ENCODE measurements at regions not wholly inside any gene's neighbourhood (a gene's known extent, or its start where the extent isn't known, plus 50 kb on each side); places are given as distances from the start of the nearest gene placed in this dataset.

DNA sequence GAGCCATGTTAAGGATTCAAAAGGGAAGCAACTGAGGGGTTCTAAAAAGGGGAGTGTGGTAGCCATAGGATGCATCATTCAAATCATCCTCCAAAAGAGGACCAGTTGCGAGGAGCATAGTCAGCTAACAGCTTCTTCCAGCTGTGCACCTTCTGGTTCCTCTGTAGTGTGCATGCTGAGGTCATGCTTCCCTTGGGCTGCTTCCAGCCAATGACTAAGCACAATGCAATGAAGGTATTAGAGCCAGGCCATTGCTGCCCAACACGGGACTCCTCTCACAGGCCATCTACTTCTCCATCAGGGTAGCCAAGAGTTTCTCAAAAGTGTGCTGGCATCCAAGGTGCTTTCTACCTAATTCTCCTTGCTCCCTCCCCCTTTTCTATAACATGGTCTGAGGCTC is 69.2 kb upstream of the ARID2 start:
- TF ChIP-seq POLR2A (IDR thresholded peaks at IDR 0.05), result no peak
- TF ChIP-seq, protein P1, sequence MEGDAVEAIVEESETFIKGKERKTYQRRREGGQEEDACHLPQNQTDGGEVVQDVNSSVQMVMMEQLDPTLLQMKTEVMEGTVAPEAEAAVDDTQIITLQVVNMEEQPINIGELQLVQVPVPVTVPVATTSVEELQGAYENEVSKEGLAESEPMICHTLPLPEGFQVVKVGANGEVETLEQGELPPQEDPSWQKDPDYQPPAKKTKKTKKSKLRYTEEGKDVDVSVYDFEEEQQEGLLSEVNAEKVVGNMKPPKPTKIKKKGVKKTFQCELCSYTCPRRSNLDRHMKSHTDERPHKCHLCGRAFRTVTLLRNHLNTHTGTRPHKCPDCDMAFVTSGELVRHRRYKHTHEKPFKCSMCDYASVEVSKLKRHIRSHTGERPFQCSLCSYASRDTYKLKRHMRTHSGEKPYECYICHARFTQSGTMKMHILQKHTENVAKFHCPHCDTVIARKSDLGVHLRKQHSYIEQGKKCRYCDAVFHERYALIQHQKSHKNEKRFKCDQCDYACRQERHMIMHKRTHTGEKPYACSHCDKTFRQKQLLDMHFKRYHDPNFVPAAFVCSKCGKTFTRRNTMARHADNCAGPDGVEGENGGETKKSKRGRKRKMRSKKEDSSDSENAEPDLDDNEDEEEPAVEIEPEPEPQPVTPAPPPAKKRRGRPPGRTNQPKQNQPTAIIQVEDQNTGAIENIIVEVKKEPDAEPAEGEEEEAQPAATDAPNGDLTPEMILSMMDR (IDR thresholded peaks at IDR 0.05), result no peak
- peak; percentile 18 to 46 (median 30) for DNase-seq

DNA sequence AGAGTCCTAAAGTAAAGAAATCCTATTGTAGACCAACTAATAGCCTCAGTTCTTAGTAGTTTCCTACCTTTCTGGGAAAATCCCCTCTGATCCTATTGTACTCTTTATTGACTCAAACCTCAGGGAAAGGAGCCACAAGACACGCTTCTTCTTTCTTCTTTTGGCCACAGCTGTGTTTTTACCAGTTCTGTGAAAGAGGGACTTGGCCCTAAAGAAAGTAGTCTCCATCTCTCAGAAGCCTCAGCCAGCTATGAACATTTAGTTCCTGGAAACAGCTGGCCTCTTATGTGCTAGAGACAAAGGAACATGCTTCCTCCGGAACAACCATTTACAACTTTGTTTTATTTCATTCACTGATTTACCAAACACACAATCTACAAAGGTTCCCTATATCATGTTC is 66.1 kb upstream of the ARID2 start:
- no peaks in the 10 kb centered on the region for H3K27me3 ChIP-seq
- TF ChIP-seq POLR2A (IDR thresholded peaks at IDR 0.05), result no peak
- TF ChIP-seq, protein P1 (IDR thresholded peaks at IDR 0.05), result no peak
- 57 to 76% methylated on average over 2 of the region's 2 CpGs for WGBS, 2 donors
- no peaks in the 10 kb centered on the region for H3K9me3 ChIP-seq
- H3K36me3 ChIP-seq (replicated peaks in 1 of 2; ENCODE audit: insufficient read depth in 1 of 2, low read depth in 2 of 2), result no peaks in the 10 kb centered on the region
- DNase-seq, result no peak
- intact Hi-C loops (cut with DNase I), result no loop called here
- no peak overlapping the region for H3K4me3 ChIP-seq
- H3K4me1 ChIP-seq, result no peaks in the 10 kb centered on the region
- no peak overlapping the region for H3K27ac ChIP-seq
- ATAC-seq, result no peak

More for the DNA sequence above, 69.2 kb upstream of the ARID2 start:
- WGBS, 2 donors, result 34 to 47% methylated on average over 2 of the region's 2 CpGs
- no peak for ATAC-seq
- no peaks in the 10 kb centered on the region for H3K36me3 ChIP-seq (replicated peaks in 1 of 2; ENCODE audit: insufficient read depth in 1 of 2, low read depth in 2 of 2)
- no peaks in the 10 kb centered on the region for H3K4me1 ChIP-seq
- intact Hi-C loops (cut with DNase I), result no loop called here
- no peaks in the 10 kb centered on the region for H3K9me3 ChIP-seq
- H3K4me3 ChIP-seq, result no peak overlapping the region
- no peaks in the 10 kb centered on the region for H3K27me3 ChIP-seq
- H3K27ac ChIP-seq, result no peak overlapping the region

- no peak for ATAC-seq
- intact Hi-C loops (cut with DNase I), result no loop called here
- H3K27ac ChIP-seq, result no peak overlapping the region
These were observed 63.6 kb upstream of the ARID2 start for GRCh38 chr12:45665941-45666340.

GRCh38 chr12:45666396-45666795 is 63.1 kb upstream of the ARID2 start:
- TF ChIP-seq, protein P1 (IDR thresholded peaks at IDR 0.05), result no peak
- H3K4me1 ChIP-seq, result peaks cover 7% of the 10 kb centered on the region

More at GRCh38 chr12:45665941-45666340, 63.6 kb upstream of the ARID2 start:
- DNase-seq, result no peak
- Histone ChIP-seq H3K4me3 (no peak overlapping the region), H3K27me3 (no peaks in the 10 kb centered on the region), H3K9me3 (no peaks in the 10 kb centered on the region), H3K4me1 (peaks cover 7% of the 10 kb centered on the region), H3K36me3 (replicated peaks in 1 of 2; ENCODE audit: insufficient read depth in 1 of 2, low read depth in 2 of 2) (no peaks in the 10 kb centered on the region)
- no peak for TF ChIP-seq POLR2A (IDR thresholded peaks at IDR 0.05)
- TF ChIP-seq, protein P1 (IDR thresholded peaks at IDR 0.05), result no peak
- 50 to 55% methylated on average over 1 of the region's 1 CpG for WGBS, 2 donors

GRCh38 chr12:45666816-45667215 is 62.7 kb upstream of the ARID2 start:
- no peak for ATAC-seq
- no peaks in the 10 kb centered on the region for H3K27me3 ChIP-seq
- peaks cover 7% of the 10 kb centered on the region for H3K4me1 ChIP-seq
- no peak overlapping the region for H3K4me3 ChIP-seq
- WGBS, 2 donors, result 88 to 93% methylated on average over 2 of the region's 2 CpGs
- TF ChIP-seq POLR2A (IDR thresholded peaks at IDR 0.05), result no peak
- H3K36me3 ChIP-seq (replicated peaks in 1 of 2; ENCODE audit: insufficient read depth in 1 of 2, low read depth in 2 of 2), result no peaks in the 10 kb centered on the region
- DNase-seq, result no peak
- H3K27ac ChIP-seq, result no peak overlapping the region
- no peaks in the 10 kb centered on the region for H3K9me3 ChIP-seq
- intact Hi-C loops (cut with DNase I), result no loop called here

More at GRCh38 chr12:45666396-45666795, 63.1 kb upstream of the ARID2 start:
- Histone ChIP-seq H3K27me3 (no peaks in the 10 kb centered on the region), H3K36me3 (replicated peaks in 1 of 2; ENCODE audit: insufficient read depth in 1 of 2, low read depth in 2 of 2) (no peaks in the 10 kb centered on the region), H3K9me3 (no peaks in the 10 kb centered on the region), H3K4me3 (no peak overlapping the region), H3K27ac (no peak overlapping the region)
- 87 to 94% methylated on average over 3 of the region's 3 CpGs for WGBS, 2 donors
- DNase-seq (no peak), ATAC-seq (no peak)
- intact Hi-C loops (cut with DNase I), result no loop called here
